Heart right ventricle (tissue), 16 donors: ENCODE measurements at regions not wholly inside any gene's neighbourhood (a gene's known extent, or its start where the extent isn't known, plus 50 kb on each side); places are given as distances from the start of the nearest gene placed in this dataset.

Source experiments
- ATAC-seq, 8 donors: fragments of 200-7000 bp; cut with Tn5 transposase; one replicate each; pipeline ENCODE4 v1.9.1; 2020; ENCODE audit warnings: mild to moderate bottlenecking in 8 of 8, moderate library complexity in 8 of 8, moderate number of reproducible peaks in 1 of 8
- DNase-seq, 2 donors: peaks; one replicate each; pipeline ENCODE4 v3.0.0-alpha.2; 2020
- H3K27ac ChIP-seq, 10 donors: fragments of 200-600 bp; sonication (generic) in 2 of 10; one replicate each; pipeline versions ENCODE4 v1.5.0 to v1.8.0; 2020 to 2022; ENCODE audit warnings: mild to moderate bottlenecking in 3 of 10
- H3K27me3 ChIP-seq, 7 donors: fragments of 200-600 bp; one replicate each; pipeline ENCODE4 v1.8.0; 2021 to 2022; ENCODE audit warnings: mild to moderate bottlenecking in 2 of 7
- H3K36me3 ChIP-seq, 9 donors: fragments of 200-600 bp; sonication (generic) in 1 of 9; one replicate each; pipeline versions ENCODE4 v1.5.0 to v1.8.0; 2020 to 2022; ENCODE audit warnings: mild to moderate bottlenecking in 2 of 9
- H3K4me1 ChIP-seq, 9 donors: fragments of 200-600 bp; sonication (generic) in 1 of 9; one replicate each; pipeline versions ENCODE4 v1.5.0 to v1.8.0; 2020 to 2022; ENCODE audit warnings: mild to moderate bottlenecking in 4 of 9
- H3K4me3 ChIP-seq, 10 donors: fragments of 200-600 bp; sonication (generic) in 2 of 10; one replicate each; pipeline versions ENCODE4 v1.5.0 to v1.8.0; 2020 to 2022; ENCODE audit warnings: mild to moderate bottlenecking in 7 of 10, moderate library complexity in 2 of 10
- H3K9me3 ChIP-seq, 11 donors: fragments of 200-600 bp in 10 of 11; sonication (generic) in 2 of 11; one replicate each; pipeline versions ENCODE4 v1.5.0 to v1.8.0; 2013 to 2022; ENCODE audit warnings: mild to moderate bottlenecking in 2 of 11, control low read depth in 1 of 11, moderate library complexity in 1 of 11
- CTCF ChIP-seq, 9 donors: fragments of 200-600 bp; sonication (generic) in 2 of 9; IDR thresholded peaks; one replicate each; pipeline versions ENCODE4 v1.5.0 to v1.8.0; 2021 to 2022; ENCODE audit warnings: antibody characterized with exemption in 9 of 9, mild to moderate bottlenecking in 5 of 9, moderate library complexity in 1 of 9
- WGBS, 2 donors: extraction: QIAGEN DNeasy Blood & Tissue Kit; methylation state at CpG; one replicate each; pipeline ENCODE4 v1.1.7; 2013; ENCODE audit warnings: inconsistent platforms in 1 of 2; 5-methylcytosine and 5-hydroxymethylcytosine counted together
- intact Hi-C, 10 donors: fragments of 100-400 bp; cut with DNase I; formaldehyde crosslinking; loops; one replicate each; pipeline versions ENCODE4 v1.11.1 to v1.14.2; 2022
- donor health status: Arrhythmogenic right ventricular cardiomyopathy.
- donor health status: ischemic (EF 13 %, LVEDD 7.1; RV severe dilation, severe dysfunction).
- donor health status: healthy with polysubstance abuse.
- donor health status: DM: no; HTN: yes; CAD: no.
- donor health status: DM: no; HTN: no; CAD: no.
- donor health status: ischemic (EF 25% LVEDD 6.9; RV normal size, moderate dysfunction).
- donor health status: ischemic (EF 25% LVEDD 5.7; RV mildly dilated, moderate dysfunction).
- donor health status: healthy.
- donor health status: DM: yes; HTN: yes; CAD: no.
- donor health status: Ischemic cardiomyopathy.
- donor health status: ischemic (EF 35%, LVEDD 5.7; RV mildly dilated, moderate dysfunction).
- donor health status: nonischemic (EF 11% LVEDD 7.7; RV severe dilation, severe dysfunction).
- donor health status: DM: yes; HTN: yes; CAD: no.
- donor health status: PGD.
- donor health status: ischemic (EF 29% LVEDD 5.4; RV normal size, mild dysfunction).
- donor health status: nonischemic (EF 23%, LVEDD 6.1; RV moderate dilation, normal function).

GRCh38 chr20:48007351-48007750 is 222.1 kb upstream of the SULF2 start:
- DNase-seq (no peak), ATAC-seq (no peak)
- WGBS, 2 donors = 72 to 81% methylated on average over 5 of the region's 5 CpGs
- peaks cover 0 to 20% (median 0%) of the 10 kb centered on the region in 7 donors for H3K27me3 ChIP-seq
- H3K4me3 ChIP-seq = no peak overlapping the region
- no peak for TF ChIP-seq CTCF (IDR thresholded peaks at IDR 0.05)
- H3K9me3 ChIP-seq = peaks cover 0 to 34% (median 7%) of the 10 kb centered on the region in 11 donors
- peaks cover 0 to 15% (median 0%) of the 10 kb centered on the region in 9 donors for H3K4me1 ChIP-seq
- H3K36me3 ChIP-seq = no peaks in the 10 kb centered on the region
- no peak overlapping the region for H3K27ac ChIP-seq
- intact Hi-C loops = no loop called here

GRCh38 chr20:48006036-48006833 is 221.0 kb upstream of the SULF2 start:
- no peak for DNase-seq
- Histone ChIP-seq H3K36me3 (no peaks in the 10 kb centered on the region), H3K27ac (no peak overlapping the region), H3K4me1 (peaks cover 0 to 18% (median 0%) of the 10 kb centered on the region in 9 donors), H3K27me3 (peaks cover 0 to 20% (median 0%) of the 10 kb centered on the region in 7 donors), H3K4me3 (no peak overlapping the region), H3K9me3 (peaks cover 0 to 31% (median 0%) of the 10 kb centered on the region in 11 donors)
- WGBS, 2 donors = 77% methylated on average over 14 of the region's 14 CpGs
- ATAC-seq = peak in 1 of 8 donors; percentile 15
- intact Hi-C loops = no loop called here
- no peak for TF ChIP-seq CTCF (IDR thresholded peaks at IDR 0.05)

GRCh38 chr20:48003021-48003420 is 217.7 kb upstream of the SULF2 start:
- peaks cover 0 to 18% (median 0%) of the 10 kb centered on the region in 9 donors for H3K4me1 ChIP-seq
- no peak for ATAC-seq
- H3K4me3 ChIP-seq = no peak overlapping the region
- no peak overlapping the region for H3K27ac ChIP-seq
- intact Hi-C loops = no loop called here
- no peak for TF ChIP-seq CTCF (IDR thresholded peaks at IDR 0.05)
- no peak for DNase-seq
- no peaks in the 10 kb centered on the region for H3K36me3 ChIP-seq
- peaks cover 0 to 24% (median 0%) of the 10 kb centered on the region in 7 donors for H3K27me3 ChIP-seq
- peaks cover 0 to 21% (median 0%) of the 10 kb centered on the region in 11 donors for H3K9me3 ChIP-seq
- 82 to 90% methylated on average over 2 of the region's 2 CpGs for WGBS, 2 donors

GRCh38 chr20:48002517-48002970 is 217.3 kb upstream of the SULF2 start:
- WGBS, 2 donors = 42 to 53% methylated on average over 2 of the region's 2 CpGs
- Histone ChIP-seq H3K9me3 (peaks cover 0 to 18% (median 0%) of the 10 kb centered on the region in 11 donors), H3K27me3 (peaks cover 0 to 24% (median 0%) of the 10 kb centered on the region in 7 donors), H3K4me1 (peaks cover 0 to 18% (median 0%) of the 10 kb centered on the region in 9 donors), H3K4me3 (no peak overlapping the region), H3K27ac (no peak overlapping the region), H3K36me3 (no peaks in the 10 kb centered on the region)
- no peak for ATAC-seq
- intact Hi-C loops = no loop called here
- DNase-seq = no peak
- no peak for TF ChIP-seq CTCF (IDR thresholded peaks at IDR 0.05)
